D721Med (cell line): ENCODE measurements at regions not wholly inside any gene's neighbourhood (a gene's known extent, or its start where the extent isn't known, plus 50 kb on each side); places are given as distances from the start of the nearest gene placed in this dataset.
"Not testable (repeated sequence)": the region's sequence is repeated elsewhere in the genome, so short reads cannot be mapped to it uniquely, and the experiment has no call there.

Experiments used
- DNase-seq: peaks from one replicate; pipeline ENCODE4 v3.0.0; 2011; ENCODE audit warnings: low spot score; ENCODE audit not compliant: insufficient read length
- FAIRE-seq: peaks from 2 replicates; lab custom pipeline; 2011; peaks lifted over from hg19 to GRCh38; lab: Jason Lieb, UNC
- CTCF ChIP-seq: IDR thresholded peaks from 2 replicates; pipeline ENCODE4 v1.5.1; 2012; ENCODE audit warnings: mild to moderate bottlenecking, control low read depth; ENCODE audit not compliant: insufficient read depth; ENCODE audit errors: missing control alignments

- DNase-seq, result no peak
- FAIRE-seq, result peak; percentile 11
- no peak for TF ChIP-seq CTCF
These were observed 77.5 kb upstream of the TCF4 start for GRCh38 chr18:55665506-55665905.

GRCh38 chr18:55664758-55665400, 76.9 kb upstream of the TCF4 start:
- DNase-seq, FAIRE-seq: not testable (repeated sequence)

GRCh38 chr18:55663891-55664290, 75.9 kb upstream of the TCF4 start:
- DNase-seq (no peak), FAIRE-seq (no peak)
- TF ChIP-seq CTCF, result no peak

GRCh38 chr18:55658598-55658997, 70.6 kb upstream of the TCF4 start:
- TF ChIP-seq CTCF, result no peak
- no peak for DNase-seq
- peak; percentile 97 for FAIRE-seq

- peak; percentile 81 for FAIRE-seq
These were observed 69.8 kb upstream of the TCF4 start for GRCh38 chr18:55657572-55658331.

GRCh38 chr18:55654986-55655385, 67.0 kb upstream of the TCF4 start:
- FAIRE-seq (no peak), DNase-seq (no peak)
- TF ChIP-seq CTCF, result no peak

More at GRCh38 chr18:55657572-55658331, 69.8 kb upstream of the TCF4 start:
- DNase-seq, result no peak
- TF ChIP-seq CTCF, result no peak

- no peak for DNase-seq
- FAIRE-seq, result peak; percentile 93
- no peak for TF ChIP-seq CTCF
These were observed 63.2 kb upstream of the TCF4 start for GRCh38 chr18:55651236-55651635.
